K562 (cell line): ENCODE measurements at regions not wholly inside any gene's neighbourhood (a gene's known extent, or its start where the extent isn't known, plus 50 kb on each side); places are given as distances from the start of the nearest gene placed in this dataset.

Experiments
- ATAC-seq: fragments of 200-7000 bp; cut with Tn5 transposase; 3 replicates; pipeline ENCODE4 v1.9.1; 2020; ENCODE audit warnings: moderate library complexity
- BruUV-seq: library from RNA; stranded (reverse); fragments of 400-500 nt; replicated peaks from 2 replicates; lab custom pipeline; 2021; lab: Mats Ljungman, UMichigan
- CTCF ChIA-PET: fragments of 300-600 bp; formaldehyde crosslinking; extraction: SDS; loops from one replicate; lab custom pipeline; 2021; ENCODE audit warnings: low intra/inter-chr PET ratio; lab: Yijun Ruan, JAX
- POLR2A ChIA-PET: fragments of 300-600, 350-650 bp; sonication (Branson Sonifier 250); formaldehyde crosslinking; extraction: SDS; loops from one replicate; lab custom pipeline; 2021; ENCODE audit warnings: antibody characterized with exemption, inconsistent platforms; lab: Yijun Ruan, JAX
- DNase-seq, 4 experiments: peaks; one replicate each; pipeline versions ENCODE4 v3.0.0 to v3.0.0-alpha.2; 2011 to 2018; ENCODE audit warnings: low spot score in 3 of 4, mixed read lengths in 3 of 4; ENCODE audit errors: extremely low read depth in 1 of 4
- FAIRE-seq: peaks from 2 replicates; lab custom pipeline; 2011; peaks lifted over from hg19 to GRCh38; lab: Jason Lieb, UNC
- H2AFZ ChIP-seq: 2 replicates; pipeline ENCODE4 v1.6.0; 2011; ENCODE audit warnings: low read depth, low read length, control low read depth, inconsistent platforms
- H3K27ac ChIP-seq: fragments of 200-600 bp; 3 replicates; pipeline ENCODE4 v1.8.0; 2011; ENCODE audit warnings: low read depth, mild to moderate bottlenecking, control low read depth, inconsistent platforms, low read length, moderate library complexity, mixed read lengths; ENCODE audit errors: extremely low read depth
- H3K27me3 ChIP-seq, 2 experiments: fragments of 300-600 bp in 1 of 2; 2 replicates in 1 of 2; 3 replicates in 1 of 2; pipeline versions ENCODE4 v1.6.0 to v1.8.0; 2011; ENCODE audit warnings: inconsistent platforms in 2 of 2, low read length in 2 of 2, mild to moderate bottlenecking in 1 of 2, mixed read lengths in 1 of 2, moderate library complexity in 1 of 2; ENCODE audit not compliant: control insufficient read depth in 2 of 2, insufficient read depth in 2 of 2
- H3K36me3 ChIP-seq: fragments of 300-600 bp; 3 replicates; pipeline ENCODE4 v1.8.0; 2011; ENCODE audit warnings: mild to moderate bottlenecking, low read length, inconsistent platforms; ENCODE audit not compliant: control insufficient read depth, insufficient read depth
- H3K4me1 ChIP-seq, 2 experiments: fragments of 200-600 bp in 1 of 2; replicated peaks in 1 of 2; 2 replicates in 1 of 2; 3 replicates in 1 of 2; pipeline versions ENCODE4 v1.5.1 to v1.8.0; 2011; ENCODE audit warnings: inconsistent platforms in 2 of 2, low read length in 2 of 2, mild to moderate bottlenecking in 1 of 2, mixed read lengths in 1 of 2, moderate library complexity in 1 of 2; ENCODE audit not compliant: control insufficient read depth in 2 of 2, insufficient read depth in 2 of 2
- H3K4me2 ChIP-seq: 2 replicates; pipeline ENCODE4 v1.6.1; 2011; ENCODE audit warnings: low read length, control low read depth, inconsistent platforms, mixed read lengths; ENCODE audit not compliant: insufficient read depth
- H3K4me3 ChIP-seq: fragments of 200-600 bp; sonication (generic), shearing (Covaris generic); 2 replicates; pipeline ENCODE4 v1.5.1; 2016; ENCODE audit warnings: control low read depth, inconsistent platforms
- H3K79me2 ChIP-seq: fragments of 200-600 bp; 3 replicates; pipeline ENCODE4 v1.8.0; 2011; ENCODE audit warnings: low read length, inconsistent platforms; ENCODE audit not compliant: control insufficient read depth, insufficient read depth
- H3K9ac ChIP-seq, 2 experiments: 2 replicates each; pipeline versions ENCODE4 v1.6.0 to v1.6.1; 2011; ENCODE audit warnings: low read depth in 2 of 2, low read length in 2 of 2, control low read depth in 1 of 2, inconsistent platforms in 1 of 2, mild to moderate bottlenecking in 1 of 2, mixed read lengths in 1 of 2; ENCODE audit not compliant: insufficient read depth in 1 of 2
- H3K9me1 ChIP-seq: one replicate; pipeline ENCODE4 v1.6.0; 2011; ENCODE audit warnings: inconsistent platforms, mild to moderate bottlenecking, low read length, moderate library complexity; ENCODE audit not compliant: control insufficient read depth, insufficient read depth
- H3K9me3 ChIP-seq: replicated peaks from 2 replicates; pipeline ENCODE4 v1.5.1; 2011; ENCODE audit warnings: low read depth, low read length, inconsistent platforms; ENCODE audit not compliant: control insufficient read depth, insufficient read depth
- H4K20me1 ChIP-seq: replicated peaks from 2 replicates; pipeline ENCODE4 v1.6.1; 2011; ENCODE audit warnings: low read length, inconsistent platforms, mixed read lengths; ENCODE audit not compliant: control insufficient read depth, insufficient read depth
- CHD4 ChIP-seq: fragments of 200-600 bp; sonication (generic); IDR thresholded peaks from 3 replicates; pipeline ENCODE4 v1.6.1; 2012; ENCODE audit warnings: low read depth, mild to moderate bottlenecking, mixed read lengths, low read length, inconsistent platforms; ENCODE audit not compliant: insufficient read depth, insufficient replicate concordance, poor library complexity, severe bottlenecking
- NCOA1 ChIP-seq: fragments of 450-650 bp; IDR thresholded peaks from 2 replicates; pipeline ENCODE4 v1.6.1; 2016; ENCODE audit warnings: low read depth
- POLR2A ChIP-seq: fragments of 450-650 bp; conservative IDR thresholded peaks from 2 replicates; pipeline ENCODE4 v1.6.1; 2016
- PYGO2 ChIP-seq: fragments of 450-650 bp; IDR thresholded peaks from 2 replicates; pipeline ENCODE4 v1.6.1; 2016; ENCODE audit warnings: mild to moderate bottlenecking, missing genetic modification characterization, moderate library complexity, missing compliant biosample characterization
- SREBF2 ChIP-seq: sonication (generic); formaldehyde crosslinking; IDR thresholded peaks from 2 replicates; pipeline ENCODE4 v1.4.0; 2020; ENCODE audit warnings: mild to moderate bottlenecking, missing genetic modification reagents
- ZNF347 ChIP-seq: fragments of 450-650 bp; formaldehyde crosslinking; IDR thresholded peaks from 2 replicates; pipeline ENCODE4 v1.4.0; 2020; ENCODE audit warnings: low read depth, mild to moderate bottlenecking, moderate library complexity
- ZNF583 ChIP-seq: fragments of 250-450 bp; sonication (Bioruptor Pico); IDR thresholded peaks from 2 replicates; pipeline ENCODE4 v1.4.0; 2020
- WGBS: fragments of 100-300 bp; shearing (Covaris generic); methylation state at CpG from one replicate; pipeline ENCODE4 v1.1.6; 2016; ENCODE audit warnings: low coverage, mixed read lengths; ENCODE audit not compliant: insufficient coverage; ENCODE audit errors: missing lambda C conversion rate; 5-methylcytosine and 5-hydroxymethylcytosine counted together
- in situ Hi-C: fragments of 300-500 bp; cut with MboI; formaldehyde crosslinking; loops from 4 replicates; pipeline ENCODE4 v1.15.0; 2018; ENCODE audit warnings: inconsistent platforms, mixed read lengths
- intact Hi-C: fragments of 100-400 bp; cut with micrococcal nuclease; formaldehyde crosslinking; loops from 2 replicates; pipeline ENCODE4 v1.14.2; 2022
- TF ChIP-seq, protein P1 (sequence below), 2 experiments: fragments of 450-650 bp in 1 of 2; sonication (generic) in 1 of 2; formaldehyde crosslinking in 1 of 2; IDR thresholded peaks; 2 replicates each; pipeline versions ENCODE4 v1.7.1 to v1.9.0; 2016 to 2022; ENCODE audit warnings: inconsistent platforms in 1 of 2, mild to moderate bottlenecking in 1 of 2, missing genetic modification reagents in 1 of 2
- TF ChIP-seq, protein P2 (sequence below): sonication (generic); formaldehyde crosslinking; IDR thresholded peaks from 2 replicates; pipeline ENCODE4 v1.8.1; 2023; ENCODE audit warnings: mild to moderate bottlenecking, missing genetic modification reagents

GRCh38 chr1:43031316-43032203, 72.9 kb upstream of the SLC2A1 start:
- peaks cover 5 to 6% of the 10 kb centered on the region in 2 experiments; a peak in 4 of 5 replicates for H3K4me1 ChIP-seq
- no peak overlapping the region; a peak in 1 of 4 replicates for H3K9ac ChIP-seq
- POLR2A ChIA-PET = interaction anchor here (0.6 to 2.2 kb wide), 6 partner anchors 10 to 274 kb away, joined by 3 to 5 read pairs (median 4); no protein-coding TSS in a partner anchor
- H3K27ac ChIP-seq = no peak overlapping the region
- H3K79me2 ChIP-seq = no peaks in the 10 kb centered on the region
- peaks cover 11 to 13% of the 10 kb centered on the region in 2 experiments; a peak in 4 of 5 replicates for H3K27me3 ChIP-seq
- BruUV-seq = no TSS peak
- WGBS = 53% methylated on average over 8 of the region's 14 CpGs
- H3K36me3 ChIP-seq = no peaks in the 10 kb centered on the region
- no peak; the same call in 2 of the 3 replicates for ATAC-seq
- in situ Hi-C loops = no loop called here
- CTCF ChIA-PET = no interaction called here
- H3K9me1 ChIP-seq = no peaks in the 10 kb centered on the region
- H3K4me3 ChIP-seq = no peak overlapping the region
- DNase-seq = no peak
- H3K9me3 ChIP-seq = no peaks in the 10 kb centered on the region
- FAIRE-seq = peak; percentile 56
- no peaks in the 10 kb centered on the region; the same call in 1 of the 2 replicates for H4K20me1 ChIP-seq
- H2AFZ ChIP-seq = peak overlapping the region; percentile 1
- intact Hi-C loops = no loop called here
- H3K4me2 ChIP-seq = no peak overlapping the region
- TF ChIP-seq, protein P1, sequence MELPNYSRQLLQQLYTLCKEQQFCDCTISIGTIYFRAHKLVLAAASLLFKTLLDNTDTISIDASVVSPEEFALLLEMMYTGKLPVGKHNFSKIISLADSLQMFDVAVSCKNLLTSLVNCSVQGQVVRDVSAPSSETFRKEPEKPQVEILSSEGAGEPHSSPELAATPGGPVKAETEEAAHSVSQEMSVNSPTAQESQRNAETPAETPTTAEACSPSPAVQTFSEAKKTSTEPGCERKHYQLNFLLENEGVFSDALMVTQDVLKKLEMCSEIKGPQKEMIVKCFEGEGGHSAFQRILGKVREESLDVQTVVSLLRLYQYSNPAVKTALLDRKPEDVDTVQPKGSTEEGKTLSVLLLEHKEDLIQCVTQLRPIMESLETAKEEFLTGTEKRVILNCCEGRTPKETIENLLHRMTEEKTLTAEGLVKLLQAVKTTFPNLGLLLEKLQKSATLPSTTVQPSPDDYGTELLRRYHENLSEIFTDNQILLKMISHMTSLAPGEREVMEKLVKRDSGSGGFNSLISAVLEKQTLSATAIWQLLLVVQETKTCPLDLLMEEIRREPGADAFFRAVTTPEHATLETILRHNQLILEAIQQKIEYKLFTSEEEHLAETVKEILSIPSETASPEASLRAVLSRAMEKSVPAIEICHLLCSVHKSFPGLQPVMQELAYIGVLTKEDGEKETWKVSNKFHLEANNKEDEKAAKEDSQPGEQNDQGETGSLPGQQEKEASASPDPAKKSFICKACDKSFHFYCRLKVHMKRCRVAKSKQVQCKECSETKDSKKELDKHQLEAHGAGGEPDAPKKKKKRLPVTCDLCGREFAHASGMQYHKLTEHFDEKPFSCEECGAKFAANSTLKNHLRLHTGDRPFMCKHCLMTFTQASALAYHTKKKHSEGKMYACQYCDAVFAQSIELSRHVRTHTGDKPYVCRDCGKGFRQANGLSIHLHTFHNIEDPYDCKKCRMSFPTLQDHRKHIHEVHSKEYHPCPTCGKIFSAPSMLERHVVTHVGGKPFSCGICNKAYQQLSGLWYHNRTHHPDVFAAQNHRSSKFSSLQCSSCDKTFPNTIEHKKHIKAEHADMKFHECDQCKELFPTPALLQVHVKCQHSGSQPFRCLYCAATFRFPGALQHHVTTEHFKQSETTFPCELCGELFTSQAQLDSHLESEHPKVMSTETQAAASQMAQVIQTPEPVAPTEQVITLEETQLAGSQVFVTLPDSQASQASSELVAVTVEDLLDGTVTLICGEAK (IDR thresholded peaks at IDR 0.05) = peak; percentile 78
- TF ChIP-seq, protein P1 (CRISPR knock-in tag; IDR thresholded peaks at IDR 0.05) = peak; percentile 77
- TF ChIP-seq ZNF583 (CRISPR knock-in tag) (no peak), POLR2A (no peak), NCOA1 (no peak), SREBF2 (CRISPR knock-in tag) (no peak), PYGO2 (tag) (no peak), ZNF347 (CRISPR knock-in tag) (no peak), CHD4 (no peak)
- TF ChIP-seq, protein P2, sequence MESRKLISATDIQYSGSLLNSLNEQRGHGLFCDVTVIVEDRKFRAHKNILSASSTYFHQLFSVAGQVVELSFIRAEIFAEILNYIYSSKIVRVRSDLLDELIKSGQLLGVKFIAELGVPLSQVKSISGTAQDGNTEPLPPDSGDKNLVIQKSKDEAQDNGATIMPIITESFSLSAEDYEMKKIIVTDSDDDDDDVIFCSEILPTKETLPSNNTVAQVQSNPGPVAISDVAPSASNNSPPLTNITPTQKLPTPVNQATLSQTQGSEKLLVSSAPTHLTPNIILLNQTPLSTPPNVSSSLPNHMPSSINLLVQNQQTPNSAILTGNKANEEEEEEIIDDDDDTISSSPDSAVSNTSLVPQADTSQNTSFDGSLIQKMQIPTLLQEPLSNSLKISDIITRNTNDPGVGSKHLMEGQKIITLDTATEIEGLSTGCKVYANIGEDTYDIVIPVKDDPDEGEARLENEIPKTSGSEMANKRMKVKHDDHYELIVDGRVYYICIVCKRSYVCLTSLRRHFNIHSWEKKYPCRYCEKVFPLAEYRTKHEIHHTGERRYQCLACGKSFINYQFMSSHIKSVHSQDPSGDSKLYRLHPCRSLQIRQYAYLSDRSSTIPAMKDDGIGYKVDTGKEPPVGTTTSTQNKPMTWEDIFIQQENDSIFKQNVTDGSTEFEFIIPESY = peak; percentile 25; the same call in 1 of the 2 replicates
